ENCODE measurements at regions not wholly inside any gene's neighbourhood (a gene's known extent, or its start where the extent isn't known, plus 50 kb on each side); places are given as distances from the start of the nearest gene placed in this dataset.

- no peak for TF ChIP-seq EZH2phosphoT487 (IDR thresholded peaks at IDR 0.05; ENCODE audit: insufficient read depth, low read depth)
- TF ChIP-seq EZH2 (IDR thresholded peaks at IDR 0.05; ENCODE audit: insufficient read depth, poor library complexity, severe bottlenecking), result no peak
Measured at GRCh38 chr3:17949101-17949500, 206.7 kb upstream of the TBC1D5 start.
